HT-29 (cell line): ENCODE measurements at regions not wholly inside any gene's neighbourhood (a gene's known extent, or its start where the extent isn't known, plus 50 kb on each side); places are given as distances from the start of the nearest gene placed in this dataset.
"Not testable (repeated sequence)": the region's sequence is repeated elsewhere in the genome, so short reads cannot be mapped to it uniquely, and the experiment has no call there.

ENCODE experiments used
- DNase-seq: peaks from one replicate; pipeline ENCODE4 v3.0.0-alpha.2; 2015; ENCODE audit warnings: low spot score

DNA sequence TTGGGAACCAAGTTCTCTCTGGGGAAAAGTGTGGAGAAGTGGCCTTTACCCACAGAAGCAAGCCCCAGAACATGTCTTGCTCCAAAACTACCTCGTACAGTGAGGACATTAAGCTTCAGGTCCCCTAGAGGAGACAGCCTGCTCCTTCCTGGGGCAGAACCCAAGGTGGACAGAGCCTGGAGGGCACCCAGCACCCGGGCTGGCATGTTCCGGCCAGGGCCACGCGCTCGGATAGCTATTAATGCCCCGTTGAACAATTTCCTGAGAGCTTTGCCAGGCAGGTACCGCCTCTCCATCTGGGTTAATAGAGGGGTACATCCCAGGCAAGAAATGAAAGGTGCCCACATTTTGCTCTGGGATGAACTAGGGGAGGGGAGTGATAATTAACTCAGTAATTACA, 169.0 kb upstream of the GRK3 start:
- no peak for DNase-seq

DNA sequence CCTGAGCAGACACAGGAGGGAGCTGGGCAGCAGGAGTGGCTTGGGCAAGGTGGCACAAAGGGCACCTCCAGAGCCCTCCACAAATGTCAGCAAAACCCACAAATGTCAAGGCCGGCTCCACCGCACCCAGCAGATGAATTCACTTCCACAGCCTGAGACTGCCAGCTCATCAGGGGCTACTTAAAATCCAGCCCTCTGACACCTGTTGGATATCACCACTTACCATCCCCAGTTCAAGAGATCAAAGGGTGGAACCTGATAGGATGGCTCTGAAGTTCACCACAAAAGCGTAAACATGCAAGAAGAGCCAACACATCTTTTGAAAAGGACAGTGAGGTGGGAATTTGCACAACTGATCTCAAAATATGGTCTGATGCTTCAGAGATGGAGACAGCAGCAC, 168.6 kb upstream of the GRK3 start:
- no peak for DNase-seq

DNA sequence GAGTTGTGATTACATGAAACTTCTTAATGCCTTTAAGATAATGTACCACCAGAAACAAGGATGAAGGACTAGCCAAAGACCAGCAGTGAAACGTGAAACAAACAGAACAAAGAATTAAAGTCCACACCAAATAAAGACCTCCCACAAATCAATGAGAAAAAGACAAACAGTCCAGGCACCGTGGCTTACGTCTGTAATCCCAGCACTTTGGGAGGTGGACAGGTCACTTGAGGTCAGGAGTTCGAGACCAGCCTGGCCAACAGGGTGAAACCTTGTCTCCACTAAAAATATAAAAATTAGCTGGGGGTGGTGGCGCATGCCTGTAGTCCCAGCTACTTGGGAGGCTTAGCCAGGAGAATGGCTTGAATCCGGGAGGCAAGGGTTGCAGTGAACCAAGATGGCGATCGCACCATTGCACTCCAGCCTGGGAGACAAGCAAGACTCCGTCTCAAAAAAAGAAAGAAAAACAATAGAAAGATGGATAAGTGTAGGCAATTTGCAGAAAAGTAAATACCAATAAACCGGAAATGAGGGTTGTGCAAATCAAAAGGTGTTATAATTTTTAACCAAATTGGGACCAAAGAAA, 167.8 kb upstream of the GRK3 start:
- DNase-seq = no peak

DNA sequence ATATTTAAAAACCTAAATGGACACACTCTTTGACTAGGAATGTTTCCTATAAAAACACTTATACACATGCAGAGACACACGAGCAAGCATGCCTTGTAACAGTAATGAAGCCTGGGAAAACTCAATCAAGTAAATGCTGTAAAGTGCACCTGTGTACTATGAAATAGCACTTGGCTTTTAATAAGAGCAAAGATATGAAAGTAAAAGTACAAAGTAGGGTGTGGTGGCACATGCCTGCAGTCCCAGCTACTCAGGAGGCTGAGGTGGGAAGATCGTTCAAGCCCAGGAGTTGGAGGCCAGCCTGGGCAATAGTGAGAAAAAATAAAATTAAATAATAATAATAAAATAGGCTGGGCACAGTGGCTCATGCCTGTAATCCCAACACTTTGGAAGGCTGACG, 166.9 kb upstream of the GRK3 start:
- no peak for DNase-seq

DNA sequence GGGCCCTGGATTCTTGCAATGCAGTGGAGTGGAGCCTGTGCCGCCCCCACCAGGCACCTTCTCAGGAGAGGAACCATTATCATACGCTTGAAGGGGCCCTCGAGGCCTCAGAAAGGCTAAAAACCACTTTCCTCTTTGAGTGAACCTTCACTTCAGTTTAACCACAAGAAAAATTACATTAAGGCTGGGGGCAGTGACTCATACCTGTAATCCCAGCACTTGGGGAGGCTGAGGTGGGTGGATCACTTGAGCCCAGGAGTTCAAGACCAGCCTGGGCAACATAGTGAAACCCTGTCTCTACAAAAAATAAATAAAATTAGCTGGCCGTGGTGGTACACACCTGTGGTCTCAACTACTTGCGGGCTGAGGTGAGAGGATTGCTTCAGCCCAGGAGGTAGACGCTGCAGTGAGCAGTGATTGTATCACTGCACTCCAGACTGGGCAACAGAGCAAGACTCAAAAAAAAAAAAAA, 165.8 kb upstream of the GRK3 start:
- not testable (repeated sequence) for DNase-seq

DNA sequence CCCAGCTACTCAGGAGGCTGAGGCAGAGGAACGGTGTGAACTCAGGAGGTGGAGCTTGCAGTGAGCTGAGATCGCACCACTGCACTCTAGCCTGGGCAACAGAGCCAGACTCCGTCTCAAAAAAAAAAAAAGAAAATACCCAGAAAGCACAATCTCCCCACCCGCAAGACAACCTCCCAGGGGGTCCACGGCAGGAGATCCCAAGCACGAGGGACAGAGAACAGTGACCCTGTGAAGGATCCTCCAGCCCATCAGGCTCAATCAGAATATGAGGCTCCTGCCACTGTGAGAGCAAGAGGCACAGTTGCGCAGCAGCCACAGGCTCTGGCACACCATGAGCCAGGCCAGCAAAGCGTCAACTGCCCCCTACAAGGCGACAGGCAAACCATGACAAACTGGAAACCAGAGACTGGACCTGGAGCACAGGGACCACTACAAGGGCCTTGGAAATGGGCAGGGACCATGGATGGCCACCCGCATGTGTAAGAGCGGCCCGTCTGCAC, 164.8 kb upstream of the GRK3 start:
- DNase-seq = no peak

DNA sequence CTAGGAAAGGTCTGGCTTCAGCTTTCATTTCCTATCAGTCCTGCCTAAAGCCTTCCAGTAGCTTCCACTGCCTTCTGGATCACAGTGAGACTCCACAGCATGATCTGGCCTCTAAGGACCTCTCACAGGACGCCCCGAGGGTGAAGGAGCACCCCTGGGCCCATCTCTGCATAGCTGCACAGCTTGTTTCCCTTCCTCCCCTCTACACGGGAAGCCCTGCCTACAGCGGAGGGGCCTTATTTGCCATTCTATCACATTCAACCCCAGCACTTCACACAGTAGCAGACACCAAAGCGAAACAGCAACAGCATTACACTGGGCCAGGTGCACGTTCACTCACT, 162.3 kb upstream of the GRK3 start:
- DNase-seq = no peak

DNA sequence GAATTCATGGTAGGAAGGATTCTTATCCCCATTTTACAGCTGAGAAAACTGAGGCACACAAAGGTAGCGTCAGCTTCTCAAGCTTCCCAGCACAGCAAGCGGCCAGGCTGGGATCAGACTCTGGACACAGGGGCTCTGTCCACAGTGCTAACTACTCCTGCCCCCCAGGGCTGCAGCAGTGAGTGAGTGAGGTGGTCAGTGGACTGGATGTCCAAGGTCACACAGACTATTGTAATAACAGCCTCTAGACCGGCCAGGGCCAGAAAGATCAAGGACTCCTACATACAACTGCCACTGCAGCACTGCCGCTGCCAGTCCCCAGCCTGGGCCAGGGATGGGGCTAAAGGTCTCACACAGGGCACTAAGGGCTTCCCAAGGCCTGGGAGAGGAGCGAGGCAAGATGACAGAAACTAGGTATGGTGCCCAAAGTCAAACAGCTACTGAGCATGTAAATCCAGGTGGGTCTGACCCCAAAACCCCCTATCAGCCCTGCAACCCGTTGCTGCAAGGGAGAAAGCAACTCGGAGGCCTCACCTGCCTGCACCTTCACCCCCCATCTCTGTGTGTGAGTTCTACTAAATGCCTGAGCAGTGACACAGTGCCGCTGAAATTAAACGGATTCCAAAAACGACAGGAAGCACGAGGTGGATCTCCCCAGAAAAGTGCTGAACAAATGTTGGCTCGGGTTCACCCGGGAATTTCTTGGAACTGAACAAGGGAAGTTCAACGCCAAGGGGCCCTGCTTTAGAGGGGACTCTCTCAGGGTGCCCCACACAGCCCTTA, 161.8 kb upstream of the GRK3 start:
- peak; percentile 26 for DNase-seq

DNA sequence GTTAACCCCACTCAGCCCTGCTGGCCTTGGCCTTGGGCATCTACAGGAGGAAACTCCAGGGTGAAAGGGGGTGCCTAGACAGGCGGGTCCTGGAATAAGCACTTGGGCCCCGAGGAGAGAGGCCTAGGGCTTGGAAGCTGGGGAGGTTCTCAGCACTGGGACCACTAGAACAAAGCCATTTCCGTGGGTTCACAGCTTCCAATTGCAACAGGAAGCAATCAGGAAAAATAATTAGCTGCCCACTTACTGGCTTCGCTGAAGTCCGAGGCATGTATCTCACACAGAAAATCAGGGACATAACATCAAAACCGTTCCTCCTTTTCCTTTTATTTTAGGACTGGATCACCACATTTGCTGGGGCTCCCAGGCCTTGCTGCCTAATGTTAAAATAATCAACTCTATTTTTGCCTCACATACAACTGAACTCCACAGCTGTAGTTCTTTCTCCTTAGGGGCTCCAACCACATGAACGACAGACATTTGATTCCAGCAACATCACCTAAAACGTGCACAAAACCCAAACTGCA, 161.1 kb upstream of the GRK3 start:
- DNase-seq = peak; percentile 25

DNA sequence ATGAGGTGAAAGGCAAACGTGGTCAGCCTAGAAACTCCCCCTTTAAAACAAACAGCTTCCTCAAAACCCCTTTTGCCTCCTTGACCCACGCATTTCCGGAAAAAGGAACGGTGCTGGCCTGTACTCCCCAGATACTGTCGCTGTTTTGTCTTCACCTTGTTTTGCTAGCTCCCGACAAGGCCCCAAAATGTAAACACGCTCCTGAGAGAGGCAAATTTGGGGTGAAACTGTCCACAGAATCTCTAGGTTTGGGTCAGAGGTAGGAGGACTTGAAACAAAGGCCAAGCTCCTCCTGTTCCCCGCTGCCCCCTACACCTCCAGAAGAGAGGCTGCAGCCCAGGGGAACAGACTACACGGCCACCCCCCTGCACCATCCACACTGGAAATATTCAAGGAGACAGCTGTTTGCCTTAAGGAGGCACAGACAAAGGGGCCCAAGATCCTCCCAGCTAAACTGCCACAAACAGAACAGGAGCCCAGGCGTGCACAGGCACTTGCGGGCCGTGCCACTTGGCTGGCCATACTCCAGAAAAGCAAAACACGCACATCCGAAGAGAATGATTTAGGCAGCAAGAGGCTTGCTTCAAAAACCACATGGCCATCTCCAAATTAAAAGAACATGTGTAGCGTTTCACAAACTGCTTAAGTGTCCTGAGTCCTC, 160.5 kb upstream of the GRK3 start:
- DNase-seq = peak; percentile 36

DNA sequence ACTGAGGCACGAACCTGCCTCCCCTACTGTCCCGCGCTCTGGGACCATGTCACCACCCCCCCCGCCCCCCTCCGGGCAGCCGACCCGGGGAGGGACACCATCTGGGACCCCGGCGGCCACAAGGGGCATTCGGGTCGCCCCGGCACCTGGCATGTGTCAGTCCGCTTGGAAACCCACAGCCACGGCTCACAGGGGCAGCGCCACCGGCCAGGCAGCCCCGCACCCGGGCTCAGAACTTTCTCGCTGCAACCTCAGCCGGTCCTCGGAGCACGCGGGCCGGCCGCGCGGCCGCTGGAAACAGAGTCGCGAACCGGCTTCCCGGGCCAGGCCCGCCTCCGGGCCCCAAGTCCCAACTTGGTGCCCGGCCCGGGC, 159.9 kb upstream of the GRK3 start:
- peak; percentile 20 for DNase-seq

DNA sequence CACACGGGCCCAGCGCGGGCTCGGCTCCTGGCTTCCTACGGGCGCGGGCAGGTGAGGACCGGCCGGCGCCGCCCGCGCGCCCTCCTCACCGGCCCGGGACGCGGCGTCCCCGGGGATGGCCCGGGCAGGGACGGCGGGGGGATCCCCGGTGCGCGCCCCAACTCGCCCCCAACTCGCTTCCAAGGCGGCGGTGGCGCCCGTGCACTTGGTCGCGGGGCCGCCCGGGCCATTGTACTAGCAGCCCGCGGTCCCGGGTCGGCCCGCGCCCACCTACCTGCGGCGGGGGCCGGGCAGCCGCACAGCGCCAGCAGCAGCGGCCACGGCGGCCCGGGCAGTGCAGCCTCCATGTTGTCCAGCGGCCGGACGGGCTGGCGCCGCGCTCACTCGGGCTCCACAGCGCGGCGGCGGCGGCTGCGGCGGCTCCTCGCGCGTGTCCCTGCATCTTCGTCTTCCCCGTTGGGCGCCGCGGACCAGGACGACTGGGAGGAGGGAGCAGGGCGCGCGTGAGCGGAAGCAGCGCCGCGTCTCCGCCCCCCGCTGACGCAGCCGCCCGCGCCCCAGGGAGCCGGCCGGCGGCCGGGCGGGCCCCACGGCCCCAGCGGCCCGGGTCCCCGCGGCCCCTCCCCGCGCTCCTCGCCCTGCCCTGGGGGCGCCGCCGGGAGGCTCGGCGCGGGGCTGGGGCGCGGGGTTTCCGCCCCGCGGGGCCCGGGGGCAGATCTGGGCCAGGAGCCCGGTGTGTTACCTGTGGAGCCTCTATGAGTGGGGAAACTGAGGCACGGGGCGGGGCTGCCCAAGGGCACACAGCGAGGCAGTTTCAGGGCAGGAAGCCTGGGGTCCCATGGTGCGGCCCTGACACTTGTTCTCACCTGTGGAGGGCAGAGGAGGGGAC, 159.3 kb upstream of the GRK3 start:
- peak; percentile 50 for DNase-seq

DNA sequence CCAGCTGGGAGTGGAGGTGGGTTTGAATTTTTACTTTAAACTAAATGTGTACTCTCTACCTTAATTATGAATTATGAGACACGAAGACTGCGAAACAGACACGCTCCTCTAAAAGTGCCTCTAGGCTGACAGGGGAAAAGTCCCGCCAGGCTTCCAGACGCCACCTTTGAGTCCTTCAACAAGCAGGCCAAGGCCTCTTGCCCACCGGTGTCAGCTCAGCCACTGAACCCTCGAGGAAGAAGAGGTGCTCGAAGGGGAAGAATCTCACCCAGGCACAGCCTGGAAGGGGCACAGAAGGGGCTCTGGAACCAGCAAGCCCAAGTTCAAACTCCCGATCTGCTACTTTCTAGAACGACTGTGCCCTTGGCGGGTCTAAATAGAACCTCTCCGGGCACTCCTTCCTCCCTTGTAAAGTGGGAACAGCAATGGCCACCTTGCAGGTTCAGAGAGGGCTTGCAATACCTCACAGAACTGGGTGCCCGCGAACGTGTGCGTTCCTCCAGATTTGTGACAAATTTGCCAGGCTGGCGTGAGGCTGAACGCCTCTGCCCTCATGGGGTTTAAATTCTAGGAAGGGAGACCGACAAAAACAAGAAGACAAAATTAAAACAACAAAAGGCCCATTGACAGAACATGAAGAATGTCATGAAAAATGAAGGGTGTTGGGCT, 158.5 kb upstream of the GRK3 start:
- no peak for DNase-seq

DNA sequence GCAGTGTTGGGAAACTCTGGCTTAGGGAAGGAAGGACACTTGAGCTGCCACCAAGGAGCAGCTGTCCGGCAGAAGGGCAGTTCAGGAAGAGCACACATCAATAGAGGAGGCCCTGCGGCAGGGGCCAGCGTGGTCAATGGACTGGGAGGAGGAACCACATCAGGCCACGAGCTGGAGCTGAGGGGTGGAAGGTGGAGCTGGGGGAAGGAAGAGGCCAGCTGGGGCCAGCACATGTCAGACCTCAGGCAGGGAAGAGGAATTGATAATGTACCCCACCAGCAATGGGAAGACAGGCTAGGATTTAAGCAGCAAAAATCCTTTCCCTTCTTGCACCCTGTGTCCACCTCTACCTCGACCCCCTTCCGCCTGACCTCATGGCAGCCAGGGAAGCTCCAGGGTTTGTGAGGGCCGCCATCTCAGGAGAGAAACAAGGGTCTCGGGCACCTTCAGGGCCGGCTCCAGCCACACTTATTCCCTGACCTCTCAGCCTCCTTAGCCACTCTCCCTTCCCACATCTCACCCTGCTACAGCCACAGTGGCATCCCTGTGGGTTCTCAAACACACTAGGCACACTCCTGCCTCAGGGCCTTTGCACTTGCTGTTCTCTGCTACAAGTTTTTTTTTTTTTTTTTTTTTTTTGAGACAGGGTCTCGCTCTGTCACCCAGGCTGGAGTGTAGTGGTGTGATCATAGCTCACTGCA, 157.8 kb upstream of the GRK3 start:
- DNase-seq = no peak

DNA sequence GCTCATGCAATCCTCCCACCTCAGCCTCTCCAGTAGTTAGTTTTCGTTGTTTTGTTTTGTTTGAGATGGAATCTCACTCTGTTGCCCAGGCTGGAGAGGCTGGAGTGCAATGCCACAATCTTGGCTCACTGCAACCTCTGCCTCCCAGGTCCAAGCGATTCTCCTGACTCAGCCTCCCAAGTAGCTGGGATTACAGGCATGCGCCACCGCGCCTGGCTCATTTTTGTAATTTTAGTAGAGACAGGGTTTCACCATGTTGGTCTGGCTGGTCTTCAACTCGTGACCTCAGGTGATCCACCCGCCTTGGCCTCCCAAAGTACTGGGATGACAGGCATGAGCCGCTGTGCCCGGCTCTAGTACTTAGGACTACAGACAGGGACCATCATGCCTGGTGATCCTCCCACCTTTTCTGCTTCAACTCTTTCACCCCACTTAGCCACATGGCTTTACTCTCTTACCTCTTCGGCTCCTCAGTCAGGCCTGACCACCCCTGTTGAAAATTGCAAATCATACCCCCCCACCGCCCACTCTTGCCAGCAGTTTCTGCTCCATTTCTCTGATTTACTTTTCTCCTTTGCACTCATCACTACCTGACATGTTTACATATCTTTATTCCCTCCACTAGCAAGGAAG, 157.1 kb upstream of the GRK3 start:
- DNase-seq = no peak

DNA sequence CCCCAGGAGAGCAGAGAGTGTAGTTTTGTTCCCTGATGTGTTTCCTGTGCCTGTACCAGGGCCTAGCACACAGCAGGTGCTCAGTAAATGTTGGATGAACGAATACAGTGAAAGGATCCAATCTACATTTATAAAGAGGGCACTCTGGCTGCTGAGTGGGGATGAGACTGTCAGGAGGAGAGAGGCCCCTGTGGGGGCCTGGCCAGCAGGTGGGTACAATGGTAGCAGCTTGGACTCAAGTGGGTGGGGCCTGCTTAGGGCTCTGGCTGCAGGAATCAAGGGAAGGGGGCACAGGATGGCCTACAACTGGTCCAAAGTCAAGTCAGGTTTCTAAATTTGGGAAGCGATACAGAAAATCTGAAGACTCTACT, 156.6 kb upstream of the GRK3 start:
- DNase-seq = no peak

DNA sequence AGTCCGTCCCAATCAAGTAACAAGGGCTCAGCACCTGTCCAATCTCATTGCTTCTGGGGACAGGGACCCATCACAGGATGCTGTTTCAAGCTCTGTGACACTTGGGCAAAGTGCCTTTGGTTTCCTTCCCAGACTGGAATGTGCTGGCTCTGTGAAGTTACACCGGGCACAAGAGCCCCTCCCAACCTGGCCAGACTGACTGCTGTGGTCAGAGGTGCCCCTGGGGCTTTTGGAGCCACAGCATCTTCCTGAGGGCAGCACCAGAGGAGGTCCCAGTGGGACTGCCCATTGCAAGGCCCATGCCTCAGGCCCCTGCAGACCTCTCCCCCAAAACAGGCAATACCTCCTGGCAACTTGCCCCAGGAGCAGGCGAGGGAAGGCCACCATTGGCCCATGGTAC, 155.2 kb upstream of the GRK3 start:
- no peak for DNase-seq

DNA sequence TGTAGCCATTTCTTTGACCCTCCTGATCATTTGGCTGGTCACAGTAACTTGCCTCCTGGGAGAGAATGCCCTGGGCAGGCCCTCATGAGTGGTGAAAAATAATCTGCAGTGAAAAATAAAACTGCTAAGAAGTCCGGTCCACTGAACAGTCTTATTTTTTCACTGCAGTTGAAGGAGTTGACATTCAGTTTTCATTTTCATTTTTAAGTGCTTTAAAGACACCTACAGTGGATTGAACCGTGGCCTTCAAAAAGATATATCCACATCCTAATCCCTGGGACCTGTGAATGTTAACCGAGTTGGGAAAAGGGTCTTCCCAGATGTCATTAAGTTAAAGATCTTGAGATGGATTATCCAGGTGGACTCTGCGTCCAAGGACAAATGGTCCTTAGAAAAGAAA, 153.6 kb upstream of the GRK3 start:
- no peak for DNase-seq

DNA sequence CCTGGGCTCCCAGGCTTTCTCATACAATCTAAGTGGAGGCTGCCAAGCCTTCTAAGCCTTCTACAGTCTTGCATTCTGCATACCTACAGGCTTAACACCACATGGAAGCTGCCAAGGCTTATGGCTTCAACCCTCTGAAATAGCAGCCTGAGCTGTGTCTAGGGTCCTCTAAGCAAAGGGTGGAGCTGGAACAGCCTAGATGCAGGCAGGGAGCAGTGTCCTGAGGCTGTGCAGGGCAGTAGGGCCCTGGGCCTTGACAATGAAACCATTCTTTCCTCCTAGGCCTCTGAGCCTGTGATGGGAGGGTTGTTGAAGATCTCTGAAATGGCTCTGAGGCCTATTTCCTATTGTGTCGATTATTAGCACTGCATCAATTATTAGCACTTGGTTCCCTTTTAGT, 150.9 kb upstream of the GRK3 start:
- DNase-seq = no peak

DNA sequence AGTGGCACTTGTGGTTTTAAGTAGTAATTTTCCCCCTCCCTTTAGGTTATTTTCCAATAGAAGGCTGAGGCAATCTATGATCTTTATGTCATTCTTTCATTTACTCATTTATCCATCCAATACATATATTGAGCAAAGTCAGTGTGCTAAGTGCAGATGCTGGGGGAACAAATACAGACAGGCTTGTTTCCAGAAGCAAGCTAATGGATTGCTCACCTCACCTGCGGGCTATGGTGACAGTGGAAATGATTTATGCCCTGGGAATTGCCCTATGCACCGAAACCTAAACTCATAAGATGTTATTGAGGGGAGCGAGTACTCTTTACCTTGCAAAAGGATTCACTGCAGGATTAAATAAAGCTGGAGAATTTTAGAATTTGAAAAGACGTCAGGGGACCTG, 148.7 kb upstream of the GRK3 start:
- DNase-seq = not testable (repeated sequence)
